T-helper 17 cell (primary cell): ENCODE measurements at regions not wholly inside any gene's neighbourhood (a gene's known extent, or its start where the extent isn't known, plus 50 kb on each side); places are given as distances from the start of the nearest gene placed in this dataset.
"Not testable (repeated sequence)": the region's sequence is repeated elsewhere in the genome, so short reads cannot be mapped to it uniquely, and the experiment has no call there.

Source experiments
- ATAC-seq: fragments of 150-1000 bp; cut with Tn5 transposase; 2 replicates; pipeline ENCODE4 v1.10.0; 2021; ENCODE audit warnings: mild to moderate bottlenecking, moderate library complexity
- DNase-seq, 3 donors: peaks; one replicate each; pipeline versions ENCODE4 v3.0.0 to v3.0.0-alpha.2; 2020 to 2021
- H3K9me3 ChIP-seq: one replicate; pipeline ENCODE4 v1.7.0; 2013; ENCODE audit warnings: low read length, mild to moderate bottlenecking; ENCODE audit not compliant: control insufficient read depth, poor library complexity, severe bottlenecking
- H3K27ac Mint-ChIP-seq: one replicate; pipeline ENCODE4 v1.8.0; 2022; ENCODE audit warnings: mild to moderate bottlenecking, moderate library complexity, mixed read lengths
- H3K27me3 Mint-ChIP-seq: one replicate; pipeline ENCODE4 v1.8.0; 2022; ENCODE audit warnings: mixed read lengths
- H3K36me3 Mint-ChIP-seq: one replicate; pipeline ENCODE4 v1.8.0; 2022; ENCODE audit warnings: low read depth, mixed read lengths
- H3K4me1 Mint-ChIP-seq: one replicate; pipeline ENCODE4 v1.8.0; 2022; ENCODE audit warnings: mild to moderate bottlenecking, mixed read lengths
- H3K4me3 Mint-ChIP-seq: one replicate; pipeline ENCODE4 v1.8.0; 2022; ENCODE audit warnings: mild to moderate bottlenecking, moderate library complexity, mixed read lengths

GRCh38 chr14:43003845-43004244 lies 1397.2 kb downstream of the LRFN5 start:
- Mint-ChIP-seq H3K4me3 (no peak overlapping the region), H3K27ac (no peak overlapping the region), H3K27me3 (no peaks in the 10 kb centered on the region), H3K4me1 (no peaks in the 10 kb centered on the region), H3K36me3 (no peaks in the 10 kb centered on the region)
- ATAC-seq (no peak), DNase-seq (no peak)
- no peaks in the 10 kb centered on the region for H3K9me3 ChIP-seq

GRCh38 chr14:43001731-43002130 lies 1395.1 kb downstream of the LRFN5 start:
- H3K27ac Mint-ChIP-seq, result no peak overlapping the region
- DNase-seq, result no peak
- no peaks in the 10 kb centered on the region for H3K9me3 ChIP-seq
- H3K27me3 Mint-ChIP-seq, result no peaks in the 10 kb centered on the region
- no peaks in the 10 kb centered on the region for H3K4me1 Mint-ChIP-seq
- no peak overlapping the region for H3K4me3 Mint-ChIP-seq
- no peak for ATAC-seq
- no peaks in the 10 kb centered on the region for H3K36me3 Mint-ChIP-seq

GRCh38 chr14:42994051-42994736 lies 1387.5 kb downstream of the LRFN5 start:
- peaks cover 3% of the 10 kb centered on the region for H3K9me3 ChIP-seq
- Mint-ChIP-seq H3K4me3 (no peak overlapping the region), H3K27ac (no peak overlapping the region), H3K4me1 (no peaks in the 10 kb centered on the region), H3K27me3 (no peaks in the 10 kb centered on the region), H3K36me3 (no peaks in the 10 kb centered on the region)
- ATAC-seq (no peak), DNase-seq (no peak)

- peaks cover 3% of the 10 kb centered on the region for H3K9me3 ChIP-seq
- Mint-ChIP-seq H3K4me1 (no peaks in the 10 kb centered on the region), H3K36me3 (no peaks in the 10 kb centered on the region), H3K4me3 (no peak overlapping the region), H3K27ac (no peak overlapping the region), H3K27me3 (no peaks in the 10 kb centered on the region)
- ATAC-seq, result no peak
- DNase-seq, result no peak
Measured at GRCh38 chr14:42992930-42993329, 1386.3 kb downstream of the LRFN5 start.

- no peak for ATAC-seq
- H3K27ac Mint-ChIP-seq, result no peak overlapping the region
- H3K4me3 Mint-ChIP-seq, result no peak overlapping the region
- H3K9me3 ChIP-seq, result no peaks in the 10 kb centered on the region
- DNase-seq, result no peak
- no peaks in the 10 kb centered on the region for H3K27me3 Mint-ChIP-seq
- H3K36me3 Mint-ChIP-seq, result no peaks in the 10 kb centered on the region
- H3K4me1 Mint-ChIP-seq, result no peaks in the 10 kb centered on the region
Measured at GRCh38 chr14:42980419-42980818, 1373.7 kb downstream of the LRFN5 start.

GRCh38 chr14:42973171-42973570 lies 1366.5 kb downstream of the LRFN5 start:
- not testable (repeated sequence) for DNase-seq, H3K27me3 Mint-ChIP-seq, H3K4me1 Mint-ChIP-seq, H3K27ac Mint-ChIP-seq, H3K4me3 Mint-ChIP-seq, H3K36me3 Mint-ChIP-seq, H3K9me3 ChIP-seq, ATAC-seq

- DNase-seq (no peak), ATAC-seq (no peak)
- Mint-ChIP-seq H3K4me3 (no peak overlapping the region), H3K27me3 (no peaks in the 10 kb centered on the region), H3K4me1 (no peaks in the 10 kb centered on the region), H3K36me3 (no peaks in the 10 kb centered on the region), H3K27ac (no peak overlapping the region)
- H3K9me3 ChIP-seq, result no peaks in the 10 kb centered on the region
Measured at GRCh38 chr14:42965512-42965911, 1358.8 kb downstream of the LRFN5 start.

- Mint-ChIP-seq H3K4me3 (no peak overlapping the region), H3K27me3 (no peaks in the 10 kb centered on the region), H3K27ac (no peak overlapping the region), H3K36me3 (no peaks in the 10 kb centered on the region), H3K4me1 (no peaks in the 10 kb centered on the region)
- ATAC-seq (no peak), DNase-seq (no peak)
- H3K9me3 ChIP-seq, result no peaks in the 10 kb centered on the region
Measured at GRCh38 chr14:42961509-42961908, 1354.8 kb downstream of the LRFN5 start.

GRCh38 chr14:42950363-42950762 lies 1343.7 kb downstream of the LRFN5 start:
- H3K4me1 Mint-ChIP-seq, result no peaks in the 10 kb centered on the region
- DNase-seq (no peak), ATAC-seq (no peak)
- no peak overlapping the region for H3K27ac Mint-ChIP-seq
- H3K4me3 Mint-ChIP-seq, result no peak overlapping the region
- no peaks in the 10 kb centered on the region for H3K36me3 Mint-ChIP-seq
- no peaks in the 10 kb centered on the region for H3K9me3 ChIP-seq
- H3K27me3 Mint-ChIP-seq, result no peaks in the 10 kb centered on the region

GRCh38 chr14:42947991-42948390 lies 1341.3 kb downstream of the LRFN5 start:
- H3K36me3 Mint-ChIP-seq, result no peaks in the 10 kb centered on the region
- no peaks in the 10 kb centered on the region for H3K27me3 Mint-ChIP-seq
- no peak overlapping the region for H3K27ac Mint-ChIP-seq
- ATAC-seq, result no peak
- DNase-seq, result no peak
- H3K4me3 Mint-ChIP-seq, result no peak overlapping the region
- peaks cover 3% of the 10 kb centered on the region for H3K9me3 ChIP-seq
- H3K4me1 Mint-ChIP-seq, result no peaks in the 10 kb centered on the region

GRCh38 chr14:42944284-42944683 lies 1337.6 kb downstream of the LRFN5 start:
- H3K9me3 ChIP-seq, result peaks cover 3% of the 10 kb centered on the region
- H3K4me3 Mint-ChIP-seq, result no peak overlapping the region
- H3K27ac Mint-ChIP-seq, result no peak overlapping the region
- H3K27me3 Mint-ChIP-seq, result no peaks in the 10 kb centered on the region
- H3K4me1 Mint-ChIP-seq, result no peaks in the 10 kb centered on the region
- H3K36me3 Mint-ChIP-seq, result no peaks in the 10 kb centered on the region
- ATAC-seq (no peak), DNase-seq (no peak)

GRCh38 chr14:42931308-42931707 lies 1324.6 kb downstream of the LRFN5 start:
- Mint-ChIP-seq H3K4me3 (no peak overlapping the region), H3K27me3 (no peaks in the 10 kb centered on the region), H3K4me1 (no peaks in the 10 kb centered on the region), H3K27ac (no peak overlapping the region), H3K36me3 (peaks cover 2% of the 10 kb centered on the region)
- no peaks in the 10 kb centered on the region for H3K9me3 ChIP-seq
- DNase-seq (no peak), ATAC-seq (no peak)

GRCh38 chr14:42929806-42930480 lies 1323.3 kb downstream of the LRFN5 start:
- H3K4me1 Mint-ChIP-seq, result no peaks in the 10 kb centered on the region
- no peaks in the 10 kb centered on the region for H3K27me3 Mint-ChIP-seq
- DNase-seq, result no peak
- peaks cover 2% of the 10 kb centered on the region for H3K36me3 Mint-ChIP-seq
- H3K9me3 ChIP-seq, result no peaks in the 10 kb centered on the region
- no peak for ATAC-seq
- no peak overlapping the region for H3K27ac Mint-ChIP-seq
- H3K4me3 Mint-ChIP-seq, result no peak overlapping the region

GRCh38 chr14:42927313-42927712 lies 1320.6 kb downstream of the LRFN5 start:
- peaks cover 2% of the 10 kb centered on the region for H3K9me3 ChIP-seq
- Mint-ChIP-seq H3K27me3 (no peaks in the 10 kb centered on the region), H3K4me3 (no peak overlapping the region), H3K27ac (no peak overlapping the region), H3K4me1 (no peaks in the 10 kb centered on the region), H3K36me3 (no peaks in the 10 kb centered on the region)
- DNase-seq (no peak), ATAC-seq (no peak)
